ENCODE measurements at regions not wholly inside any gene's neighbourhood (a gene's known extent, or its start where the extent isn't known, plus 50 kb on each side); places are given as distances from the start of the nearest gene placed in this dataset.

GRCh38 chr6:50390416-50390815, 322.9 kb upstream of the TFAP2D start:
- no peak for TF ChIP-seq CTCF (IDR thresholded peaks at IDR 0.05)
- no peak for TF ChIP-seq EP300 (IDR thresholded peaks at IDR 0.05)
